Endodermal cell (in vitro differentiated cells): ENCODE measurements at regions not wholly inside any gene's neighbourhood (a gene's known extent, or its start where the extent isn't known, plus 50 kb on each side); places are given as distances from the start of the nearest gene placed in this dataset.

Source experiments
- DNase-seq: peaks from one replicate; pipeline ENCODE4 v3.0.0-alpha.2; 2017
- H3K27ac ChIP-seq: 2 replicates; pipeline ENCODE4 v1.5.1; 2013; ENCODE audit warnings: mild to moderate bottlenecking, low read depth, low read length, moderate library complexity
- H3K27me3 ChIP-seq: 2 replicates; pipeline ENCODE4 v1.6.1; 2013; ENCODE audit warnings: mild to moderate bottlenecking, low read length, moderate library complexity; ENCODE audit not compliant: insufficient read depth, control insufficient read depth, poor library complexity, severe bottlenecking
- H3K36me3 ChIP-seq: 2 replicates; pipeline ENCODE4 v1.7.0; 2013; ENCODE audit warnings: mild to moderate bottlenecking, low read length, moderate library complexity; ENCODE audit not compliant: control insufficient read depth, insufficient read depth
- H3K4me1 ChIP-seq: one replicate; pipeline ENCODE4 v1.7.0; 2013; ENCODE audit warnings: low read length; ENCODE audit not compliant: control insufficient read depth, insufficient read depth
- H3K4me3 ChIP-seq: 2 replicates; pipeline ENCODE4 v1.5.1; 2013; ENCODE audit warnings: mild to moderate bottlenecking, low read length, moderate library complexity
- H3K9ac ChIP-seq: 2 replicates; pipeline ENCODE4 v1.6.1; 2013; ENCODE audit warnings: mild to moderate bottlenecking, low read length, moderate library complexity; ENCODE audit not compliant: poor library complexity, severe bottlenecking; ENCODE audit errors: extremely low read depth
- H3K9me3 ChIP-seq: 2 replicates; pipeline ENCODE4 v1.6.1; 2013; ENCODE audit warnings: mild to moderate bottlenecking, low read length, moderate library complexity; ENCODE audit not compliant: control insufficient read depth
- H3K27ac Mint-ChIP-seq: 2 replicates; pipeline ENCODE4 v1.8.0; 2020; ENCODE audit warnings: mixed read lengths
- H3K27me3 Mint-ChIP-seq: 2 replicates; pipeline ENCODE4 v1.8.0; 2021; ENCODE audit warnings: mild to moderate bottlenecking, mixed read lengths; ENCODE audit not compliant: insufficient read depth
- H3K36me3 Mint-ChIP-seq: 2 replicates; pipeline ENCODE4 v1.8.0; 2020; ENCODE audit warnings: low read depth, mixed read lengths
- H3K4me1 Mint-ChIP-seq: 2 replicates; pipeline ENCODE4 v1.8.0; 2020; ENCODE audit warnings: mixed read lengths
- H3K4me3 Mint-ChIP-seq: 2 replicates; pipeline ENCODE4 v1.8.0; 2020; ENCODE audit warnings: mild to moderate bottlenecking, moderate library complexity, mixed read lengths
- H3K9me3 Mint-ChIP-seq: 2 replicates; pipeline ENCODE4 v1.8.0; 2020; ENCODE audit warnings: mild to moderate bottlenecking, mixed read lengths
- WGBS, 2 experiments: methylation state at CpG; one replicate each; pipeline versions ENCODE4 v1.1.5 to v1.1.7; 2013; ENCODE audit warnings: missing lambda C conversion rate in 2 of 2, mixed read lengths in 1 of 2; ENCODE audit not compliant: insufficient coverage in 1 of 2, insufficient read length in 1 of 2; 5-methylcytosine and 5-hydroxymethylcytosine counted together
- TF ChIP-seq, protein P1 (sequence below): fragments of 200-600 bp; sonication (generic); conservative IDR thresholded peaks from 2 replicates; pipeline ENCODE4 v1.5.0; 2021; ENCODE audit warnings: antibody characterized with exemption, mild to moderate bottlenecking

DNA sequence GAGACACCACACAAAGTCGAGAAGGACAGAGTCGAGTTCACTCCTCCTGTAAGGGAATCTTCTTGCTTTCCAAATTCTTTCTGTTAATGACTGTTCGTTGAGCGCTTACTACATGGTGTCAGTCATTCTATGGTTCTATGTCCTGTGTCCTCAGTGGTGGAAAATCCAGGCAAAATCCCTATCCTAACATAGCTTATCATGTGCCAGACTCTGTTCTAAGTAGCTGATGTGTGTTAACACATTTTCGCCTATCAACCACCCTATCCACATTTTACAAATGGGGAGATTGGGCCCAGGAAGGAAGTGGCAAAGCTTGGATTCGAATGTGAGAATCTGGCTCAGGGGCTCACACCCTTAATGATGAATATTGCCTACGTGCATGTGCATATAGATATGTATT, 280.1 kb downstream of the GATA3 start:
- 93 to 94% methylated on average over 4 to 6 of the region's 7 CpGs for WGBS, 2 experiments
- Mint-ChIP-seq H3K9me3 (no peaks in the 10 kb centered on the region), H3K4me1 (peaks cover 9% of the 10 kb centered on the region), H3K27me3 (peaks cover 37% of the 10 kb centered on the region), H3K27ac (no peak overlapping the region), H3K4me3 (no peak overlapping the region), H3K36me3 (peaks cover 1% of the 10 kb centered on the region)
- TF ChIP-seq, protein P1, sequence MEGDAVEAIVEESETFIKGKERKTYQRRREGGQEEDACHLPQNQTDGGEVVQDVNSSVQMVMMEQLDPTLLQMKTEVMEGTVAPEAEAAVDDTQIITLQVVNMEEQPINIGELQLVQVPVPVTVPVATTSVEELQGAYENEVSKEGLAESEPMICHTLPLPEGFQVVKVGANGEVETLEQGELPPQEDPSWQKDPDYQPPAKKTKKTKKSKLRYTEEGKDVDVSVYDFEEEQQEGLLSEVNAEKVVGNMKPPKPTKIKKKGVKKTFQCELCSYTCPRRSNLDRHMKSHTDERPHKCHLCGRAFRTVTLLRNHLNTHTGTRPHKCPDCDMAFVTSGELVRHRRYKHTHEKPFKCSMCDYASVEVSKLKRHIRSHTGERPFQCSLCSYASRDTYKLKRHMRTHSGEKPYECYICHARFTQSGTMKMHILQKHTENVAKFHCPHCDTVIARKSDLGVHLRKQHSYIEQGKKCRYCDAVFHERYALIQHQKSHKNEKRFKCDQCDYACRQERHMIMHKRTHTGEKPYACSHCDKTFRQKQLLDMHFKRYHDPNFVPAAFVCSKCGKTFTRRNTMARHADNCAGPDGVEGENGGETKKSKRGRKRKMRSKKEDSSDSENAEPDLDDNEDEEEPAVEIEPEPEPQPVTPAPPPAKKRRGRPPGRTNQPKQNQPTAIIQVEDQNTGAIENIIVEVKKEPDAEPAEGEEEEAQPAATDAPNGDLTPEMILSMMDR: no peak
- Histone ChIP-seq H3K4me1 (peaks cover 3% of the 10 kb centered on the region), H3K36me3 (no peaks in the 10 kb centered on the region), H3K27me3 (peaks cover 24% of the 10 kb centered on the region), H3K9ac (no peak overlapping the region), H3K4me3 (no peak overlapping the region), H3K27ac (no peak overlapping the region), H3K9me3 (no peaks in the 10 kb centered on the region)
- no peak for DNase-seq

DNA sequence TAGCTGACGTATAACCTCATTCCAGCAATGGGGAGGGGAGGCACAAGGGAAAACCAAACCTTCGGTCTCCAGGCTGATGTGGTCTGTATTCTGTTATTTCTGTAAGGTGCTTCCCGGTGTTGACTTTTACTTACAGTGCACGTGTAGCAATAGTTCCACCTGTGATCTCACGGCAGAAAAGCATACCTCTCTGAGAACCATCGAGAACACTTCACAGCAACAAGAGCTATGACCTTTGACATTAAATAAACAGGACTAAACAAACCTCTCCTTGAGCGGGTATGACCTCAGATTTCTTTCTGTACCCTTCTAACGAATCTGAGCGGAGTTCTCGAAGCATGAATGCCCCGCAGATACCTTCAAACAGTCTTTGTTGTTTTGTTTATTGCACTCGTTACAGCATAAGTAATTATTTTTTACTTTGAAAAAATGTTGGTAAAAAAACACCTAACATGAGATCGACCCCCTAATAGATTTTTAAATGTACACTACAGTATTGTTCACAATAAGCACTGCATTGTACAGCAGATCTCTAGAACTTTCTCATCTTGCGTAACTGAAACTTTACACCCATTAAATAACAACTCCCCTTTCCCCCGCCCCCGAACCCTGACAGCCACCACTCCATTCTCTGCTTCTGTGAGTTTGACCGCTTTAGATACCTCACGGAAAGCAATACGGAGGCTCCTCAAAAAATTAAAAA, 282.3 kb downstream of the GATA3 start:
- DNase-seq: no peak
- Mint-ChIP-seq H3K27ac (no peak overlapping the region), H3K4me3 (no peak overlapping the region), H3K36me3 (peaks cover 1% of the 10 kb centered on the region), H3K9me3 (no peaks in the 10 kb centered on the region), H3K4me1 (peaks cover 9% of the 10 kb centered on the region), H3K27me3 (peaks cover 24% of the 10 kb centered on the region)
- Histone ChIP-seq H3K9me3 (no peaks in the 10 kb centered on the region), H3K4me3 (no peak overlapping the region), H3K9ac (no peak overlapping the region), H3K36me3 (no peaks in the 10 kb centered on the region), H3K27me3 (peaks cover 14% of the 10 kb centered on the region), H3K27ac (no peak overlapping the region), H3K4me1 (peaks cover 3% of the 10 kb centered on the region)
- TF ChIP-seq, protein P1: no peak
- WGBS, 2 experiments: 93 to 94% methylated on average over 15 to 19 of the region's 19 CpGs

DNA sequence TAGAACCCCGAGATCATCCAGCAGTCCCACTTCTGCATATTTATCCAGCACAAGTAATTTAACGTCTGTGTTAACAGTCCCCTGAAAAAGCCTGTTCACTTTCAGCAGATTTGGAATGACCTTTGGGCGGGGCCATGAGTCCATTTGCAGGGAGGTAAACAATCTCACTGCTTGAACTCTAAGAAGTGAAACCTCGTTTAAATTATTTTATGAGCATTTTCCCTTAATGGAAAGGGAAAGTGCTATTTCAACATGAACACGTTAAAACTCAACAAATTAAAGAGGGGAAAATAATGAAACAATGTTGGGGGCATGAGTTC, 282.8 kb downstream of the GATA3 start:
- H3K4me1 Mint-ChIP-seq: peaks cover 9% of the 10 kb centered on the region
- H3K4me1 ChIP-seq: peaks cover 3% of the 10 kb centered on the region
- 90 to 93% methylated on average over 5 of the region's 5 CpGs for WGBS, 2 experiments
- no peak overlapping the region for H3K4me3 Mint-ChIP-seq
- H3K27me3 Mint-ChIP-seq: peaks cover 19% of the 10 kb centered on the region
- no peaks in the 10 kb centered on the region for H3K36me3 ChIP-seq
- H3K36me3 Mint-ChIP-seq: peaks cover 1% of the 10 kb centered on the region
- no peak overlapping the region for H3K27ac ChIP-seq
- H3K27me3 ChIP-seq: peaks cover 8% of the 10 kb centered on the region
- H3K9ac ChIP-seq: no peak overlapping the region
- TF ChIP-seq, protein P1: no peak
- DNase-seq: no peak
- H3K27ac Mint-ChIP-seq: no peak overlapping the region
- no peaks in the 10 kb centered on the region for H3K9me3 ChIP-seq
- H3K4me3 ChIP-seq: no peak overlapping the region
- no peaks in the 10 kb centered on the region for H3K9me3 Mint-ChIP-seq
